Kidney (tissue), 13 donors: ENCODE measurements at regions not wholly inside any gene's neighbourhood (a gene's known extent, or its start where the extent isn't known, plus 50 kb on each side); places are given as distances from the start of the nearest gene placed in this dataset.

Source experiments
- DNase-seq, 5 donors: peaks; one replicate each; pipeline ENCODE4 v3.0.0-alpha.2; 2013 to 2020
- FAIRE-seq: peaks from 2 replicates; lab custom pipeline; 2012; peaks lifted over from hg19 to GRCh38; lab: Jason Lieb, UNC
- H3K27ac ChIP-seq, 2 donors: one replicate each; pipeline ENCODE4 v1.7.0; 2013; ENCODE audit warnings: low read depth in 2 of 2, low read length in 2 of 2, inconsistent platforms in 1 of 2
- H3K27me3 ChIP-seq: one replicate; pipeline ENCODE4 v1.7.1; 2013; ENCODE audit warnings: low read length, inconsistent platforms; ENCODE audit not compliant: control insufficient read depth, insufficient read depth
- H3K36me3 ChIP-seq, 3 donors: one replicate each; pipeline versions ENCODE4 v1.7.0 to v1.7.1; 2013; ENCODE audit warnings: low read length in 3 of 3, control low read depth in 1 of 3, inconsistent platforms in 1 of 3; ENCODE audit not compliant: insufficient read depth in 3 of 3, control insufficient read depth in 2 of 3
- H3K4me1 ChIP-seq, 3 donors: one replicate each; pipeline versions ENCODE4 v1.7.0 to v1.7.1; 2013; ENCODE audit warnings: low read length in 3 of 3, inconsistent platforms in 1 of 3, low read depth in 1 of 3; ENCODE audit not compliant: control insufficient read depth in 2 of 3, insufficient read depth in 2 of 3
- H3K4me3 ChIP-seq, 3 donors: one replicate each; pipeline versions ENCODE4 v1.7.0 to v1.8.1; 2013; ENCODE audit warnings: low read length in 3 of 3, control low read depth in 1 of 3, inconsistent platforms in 1 of 3
- H3K9ac ChIP-seq, 3 donors: one replicate each; pipeline versions ENCODE4 v1.7.0 to v1.7.1; 2013; ENCODE audit warnings: low read length in 3 of 3, control low read depth in 1 of 3, inconsistent platforms in 1 of 3
- H3K9me3 ChIP-seq, 3 donors: one replicate each; pipeline versions ENCODE4 v1.7.0 to v1.7.1; 2013; ENCODE audit warnings: low read length in 3 of 3, control low read depth in 1 of 3, inconsistent platforms in 1 of 3; ENCODE audit not compliant: control insufficient read depth in 2 of 3, insufficient read depth in 1 of 3
- CTCF ChIP-seq: IDR thresholded peaks from 3 replicates; pipeline ENCODE4 v1.5.1; 2012; ENCODE audit warnings: mild to moderate bottlenecking, moderate library complexity, borderline replicate concordance; ENCODE audit not compliant: insufficient read depth; ENCODE audit errors: extremely low read depth
- intact Hi-C: fragments of 100-400 bp; cut with DNase I; formaldehyde crosslinking; loops from one replicate; pipeline ENCODE4 v1.11.1; 2022
- donor health status: control.
- donor health status: control.
- donor health status: control.
- donor health status: control.
- donor health status: control.
- donor health status: DM: yes; HTN: yes; CAD: no.
- donor health status: Normal renal cell carcinoma (clear cell type).

GRCh38 chr7:1340461-1341360 is 108.0 kb downstream of the UNCX start:
- no peak for FAIRE-seq
- no peaks in the 10 kb centered on the region for H3K36me3 ChIP-seq
- intact Hi-C loops = no loop called here
- H3K4me3 ChIP-seq = no peak overlapping the region
- no peaks in the 10 kb centered on the region for H3K27me3 ChIP-seq
- H3K9me3 ChIP-seq = peaks cover 0 to 9% (median 4%) of the 10 kb centered on the region in 3 donors
- no peaks in the 10 kb centered on the region for H3K4me1 ChIP-seq
- peak overlapping the region in 1 of 2 donors; percentile 57 for H3K27ac ChIP-seq
- DNase-seq = peak; percentile 9 to 65 (median 62)
- TF ChIP-seq CTCF = no peak
- H3K9ac ChIP-seq = no peak overlapping the region

DNA sequence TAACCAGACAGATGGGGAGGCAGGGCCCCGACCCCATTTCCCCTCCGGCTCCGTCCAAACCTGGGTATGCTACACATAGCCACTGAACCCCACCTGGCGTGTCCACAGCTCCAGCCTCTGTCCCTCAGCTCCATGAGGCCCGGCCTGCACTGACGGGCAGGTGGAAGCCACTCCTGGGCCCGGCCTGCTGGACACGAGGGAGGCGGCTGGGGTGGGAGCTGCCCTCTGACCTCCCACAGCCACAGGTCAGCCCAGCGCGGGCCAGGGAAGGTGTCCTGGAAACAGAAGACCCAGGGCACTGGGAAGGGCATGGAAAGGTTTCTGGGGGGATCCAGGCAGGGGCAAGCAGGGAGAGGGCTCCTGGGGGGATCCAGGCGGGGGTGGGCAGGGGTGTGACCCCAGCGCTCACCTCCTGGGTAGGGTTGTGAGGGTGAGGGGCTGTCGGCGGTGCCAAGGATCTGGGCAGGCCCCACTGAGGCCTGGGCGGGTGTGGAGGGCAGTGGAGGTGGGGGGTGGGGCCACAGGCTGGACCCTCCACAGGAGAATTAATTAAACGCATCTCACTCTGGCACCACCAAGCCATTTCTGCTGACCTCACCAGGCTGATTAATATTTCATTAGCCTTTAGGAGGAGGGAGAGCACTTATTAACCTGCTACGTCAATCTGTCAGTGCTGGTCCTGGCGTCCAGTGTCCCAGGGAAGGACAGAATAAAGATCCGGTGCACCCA is 108.9 kb downstream of the UNCX start:
- TF ChIP-seq CTCF = no peak
- DNase-seq (peak in 3 of 5 donors; percentile 63 to 68 (median 67)), FAIRE-seq (no peak)
- H3K9ac ChIP-seq = no peak overlapping the region
- no peaks in the 10 kb centered on the region for H3K36me3 ChIP-seq
- no peaks in the 10 kb centered on the region for H3K4me1 ChIP-seq
- intact Hi-C loops = no loop called here
- H3K4me3 ChIP-seq = no peak overlapping the region
- peaks cover 0 to 4% (median 0%) of the 10 kb centered on the region in 3 donors for H3K9me3 ChIP-seq
- H3K27me3 ChIP-seq = no peaks in the 10 kb centered on the region
- peak overlapping the region in 1 of 2 donors; percentile 57 for H3K27ac ChIP-seq

GRCh38 chr7:1342090-1342640 is 109.5 kb downstream of the UNCX start:
- no peaks in the 10 kb centered on the region for H3K9me3 ChIP-seq
- H3K36me3 ChIP-seq = no peaks in the 10 kb centered on the region
- intact Hi-C loops = no loop called here
- H3K4me1 ChIP-seq = no peaks in the 10 kb centered on the region
- TF ChIP-seq CTCF = no peak
- H3K4me3 ChIP-seq = no peak overlapping the region
- peak in 2 of 5 donors; percentile 56 to 61 for DNase-seq
- FAIRE-seq = no peak
- H3K9ac ChIP-seq = no peak overlapping the region
- H3K27ac ChIP-seq = peak overlapping the region in 1 of 2 donors; percentile 43
- H3K27me3 ChIP-seq = no peaks in the 10 kb centered on the region
